ENCODE measurements at regions not wholly inside any gene's neighbourhood (a gene's known extent, or its start where the extent isn't known, plus 50 kb on each side); places are given as distances from the start of the nearest gene placed in this dataset.

GRCh38 chr13:107969546-107969945, 245.8 kb downstream of the LIG4 start:
- no peak for TF ChIP-seq MAX (IDR thresholded peaks at IDR 0.05)
- no peak for TF ChIP-seq POLR2AphosphoS5 (IDR thresholded peaks at IDR 0.05; ENCODE audit: low read depth, low read length)
- no peak for TF ChIP-seq CTCF (IDR thresholded peaks at IDR 0.05 in 2 of 3, conservative IDR thresholded peaks at IDR 0.05 in 1 of 3; ENCODE audit: borderline replicate concordance in 1 of 3, insufficient read depth in 1 of 3, low read depth in 2 of 3, low read length in 2 of 3)
- TF ChIP-seq ZFX (IDR thresholded peaks at IDR 0.05) = no peak
- TF ChIP-seq REST (IDR thresholded peaks at IDR 0.05; ENCODE audit: low read depth) = no peak
- TF ChIP-seq POLR2A (IDR thresholded peaks at IDR 0.05; ENCODE audit: borderline replicate concordance, extremely low read depth, insufficient read depth, insufficient read length) = no peak
- TF ChIP-seq YY1 (IDR thresholded peaks at IDR 0.05; ENCODE audit: extremely low read depth, insufficient replicate concordance, low read depth, low read length) = no peak
- TF ChIP-seq ATF3 (IDR thresholded peaks at IDR 0.05) = no peak
- TF ChIP-seq ZNF274 (IDR thresholded peaks at IDR 0.05; ENCODE audit: low read depth, low read length) = no peak
- TF ChIP-seq SRF (IDR thresholded peaks at IDR 0.05; ENCODE audit: low read depth) = no peak
- TF ChIP-seq ZBTB33 (IDR thresholded peaks at IDR 0.05; ENCODE audit: extremely low read depth, insufficient replicate concordance, low read length) = no peak
